H54 (cell line): ENCODE measurements at regions not wholly inside any gene's neighbourhood (a gene's known extent, or its start where the extent isn't known, plus 50 kb on each side); places are given as distances from the start of the nearest gene placed in this dataset.

ENCODE experiments used
- DNase-seq: peaks from one replicate; pipeline ENCODE4 v3.0.0; 2011; ENCODE audit warnings: low spot score, mixed read lengths; ENCODE audit not compliant: insufficient read length
- FAIRE-seq: peaks from 3 replicates; lab custom pipeline; 2011; peaks lifted over from hg19 to GRCh38; lab: Jason Lieb, UNC
- POLR2A ChIP-seq: IDR thresholded peaks from 2 replicates; pipeline ENCODE4 v1.6.1; 2011; ENCODE audit warnings: low read depth, mild to moderate bottlenecking, low read length

- no peak for DNase-seq
- no peak for TF ChIP-seq POLR2A
- FAIRE-seq, result no peak
These were observed 198.3 kb upstream of the CELF2 start for GRCh38 chr10:10819206-10819856.

GRCh38 chr10:10821926-10822325 is 195.7 kb upstream of the CELF2 start:
- no peak for TF ChIP-seq POLR2A
- FAIRE-seq (no peak), DNase-seq (no peak)

GRCh38 chr10:10824591-10825148 is 193.0 kb upstream of the CELF2 start:
- no peak for TF ChIP-seq POLR2A
- FAIRE-seq, result no peak
- no peak for DNase-seq

- FAIRE-seq, result no peak
- no peak for DNase-seq
- TF ChIP-seq POLR2A, result no peak
These were observed 191.5 kb upstream of the CELF2 start for GRCh38 chr10:10826125-10826524.

- no peak for DNase-seq
- TF ChIP-seq POLR2A, result no peak
- FAIRE-seq, result no peak
These were observed 189.0 kb upstream of the CELF2 start for GRCh38 chr10:10828623-10829022.

GRCh38 chr10:10829576-10829975 is 188.1 kb upstream of the CELF2 start:
- FAIRE-seq (no peak), DNase-seq (no peak)
- TF ChIP-seq POLR2A, result no peak

GRCh38 chr10:10830293-10830986 is 187.2 kb upstream of the CELF2 start:
- no peak for TF ChIP-seq POLR2A
- DNase-seq (no peak), FAIRE-seq (no peak)

- no peak for DNase-seq
- FAIRE-seq, result no peak
- TF ChIP-seq POLR2A, result no peak
These were observed 186.6 kb upstream of the CELF2 start for GRCh38 chr10:10831085-10831484.

- DNase-seq (no peak), FAIRE-seq (no peak)
- TF ChIP-seq POLR2A, result no peak
These were observed 183.7 kb upstream of the CELF2 start for GRCh38 chr10:10833955-10834354.

GRCh38 chr10:10844251-10844650 is 173.4 kb upstream of the CELF2 start:
- DNase-seq, result no peak
- FAIRE-seq, result no peak

GRCh38 chr10:10845185-10845584 is 172.5 kb upstream of the CELF2 start:
- no peak for TF ChIP-seq POLR2A
- DNase-seq (no peak), FAIRE-seq (no peak)

More at GRCh38 chr10:10844251-10844650, 173.4 kb upstream of the CELF2 start:
- TF ChIP-seq POLR2A, result no peak

- no peak for FAIRE-seq
- TF ChIP-seq POLR2A, result no peak
These were observed 171.7 kb upstream of the CELF2 start for GRCh38 chr10:10845826-10846503.

GRCh38 chr10:10846504-10846900 is 171.2 kb upstream of the CELF2 start:
- FAIRE-seq (no peak), DNase-seq (no peak)
- no peak for TF ChIP-seq POLR2A

More at GRCh38 chr10:10845826-10846503, 171.7 kb upstream of the CELF2 start:
- DNase-seq, result no peak

GRCh38 chr10:10847387-10847786 is 170.3 kb upstream of the CELF2 start:
- DNase-seq (no peak), FAIRE-seq (no peak)
- TF ChIP-seq POLR2A, result no peak
